Inferior parietal cortex (tissue), 1 donor: ENCODE measurements at regions not wholly inside any gene's neighbourhood (a gene's known extent, or its start where the extent isn't known, plus 50 kb on each side); places are given as distances from the start of the nearest gene placed in this dataset.

Experiments
- DNase-seq: peaks from one replicate; pipeline ENCODE4 v3.0.0-alpha.2; 2016; ENCODE audit errors: extremely low spot score

- no peak for DNase-seq
These were observed 277.2 kb downstream of the EIPR1 start for GRCh38 chr2:3100386-3100785.

DNA sequence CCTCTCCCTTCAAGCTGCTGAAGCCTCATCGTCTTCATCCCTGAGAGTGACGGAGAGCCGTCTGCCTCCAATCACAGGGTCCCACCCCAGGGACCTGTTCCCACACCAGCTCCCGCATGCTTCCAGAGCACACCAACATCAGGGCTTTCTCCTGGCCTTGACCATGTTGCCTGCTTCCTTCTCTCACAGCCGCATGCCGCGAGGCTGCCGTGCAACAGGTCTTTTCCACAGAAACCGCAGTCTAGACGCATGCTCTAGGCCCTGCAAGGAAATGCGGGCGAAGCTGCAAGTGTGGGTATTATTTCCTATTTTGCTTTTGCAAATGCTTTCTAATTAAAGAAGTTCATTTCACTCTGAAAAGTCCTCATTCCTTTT, 277.8 kb downstream of the EIPR1 start:
- no peak for DNase-seq

- no peak for DNase-seq
These were observed 278.3 kb downstream of the EIPR1 start for GRCh38 chr2:3099145-3099859.

- DNase-seq, result no peak
These were observed 279.4 kb downstream of the EIPR1 start for GRCh38 chr2:3098231-3098630.

GRCh38 chr2:3097804-3098203, 279.8 kb downstream of the EIPR1 start:
- no peak for DNase-seq

- DNase-seq, result no peak
These were observed 282.3 kb downstream of the EIPR1 start for GRCh38 chr2:3094999-3095958.

DNA sequence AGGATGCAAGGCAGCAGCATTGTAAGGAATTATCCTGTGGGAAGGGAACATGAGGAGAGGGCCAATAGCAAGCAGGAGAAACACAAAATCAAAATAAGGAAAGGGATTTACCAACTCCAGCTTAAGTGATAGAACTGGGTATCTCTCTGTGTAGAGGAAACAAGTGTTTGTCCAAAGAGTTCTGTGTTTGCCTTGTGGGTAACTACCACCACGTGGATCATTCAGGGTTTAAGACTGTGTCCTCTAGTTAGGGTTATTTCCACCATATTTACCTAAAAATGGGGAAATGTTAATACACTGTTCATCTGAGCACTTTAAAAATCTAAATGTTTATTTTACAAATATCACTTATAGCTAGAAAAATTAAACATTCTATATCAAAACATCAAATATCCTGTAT, 283.3 kb downstream of the EIPR1 start:
- no peak for DNase-seq

DNA sequence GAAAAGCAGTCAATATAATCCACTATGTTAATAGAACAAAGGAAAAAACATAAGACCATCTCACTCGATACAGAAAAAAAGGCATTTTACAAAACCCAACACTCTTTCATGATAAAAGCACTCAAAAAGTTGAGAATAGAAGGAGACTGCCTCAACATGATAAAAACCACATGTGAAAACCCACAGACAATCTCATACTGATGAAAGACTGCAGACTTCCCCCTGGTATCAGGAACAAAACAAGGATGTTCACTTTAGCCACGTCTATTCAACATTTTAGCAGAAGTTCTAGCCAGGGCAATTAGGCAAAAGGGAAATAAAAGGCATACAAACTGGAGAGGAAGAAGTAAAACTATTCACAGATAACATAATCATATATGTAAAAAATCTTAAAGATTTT, 285.9 kb downstream of the EIPR1 start:
- DNase-seq, result no peak

DNA sequence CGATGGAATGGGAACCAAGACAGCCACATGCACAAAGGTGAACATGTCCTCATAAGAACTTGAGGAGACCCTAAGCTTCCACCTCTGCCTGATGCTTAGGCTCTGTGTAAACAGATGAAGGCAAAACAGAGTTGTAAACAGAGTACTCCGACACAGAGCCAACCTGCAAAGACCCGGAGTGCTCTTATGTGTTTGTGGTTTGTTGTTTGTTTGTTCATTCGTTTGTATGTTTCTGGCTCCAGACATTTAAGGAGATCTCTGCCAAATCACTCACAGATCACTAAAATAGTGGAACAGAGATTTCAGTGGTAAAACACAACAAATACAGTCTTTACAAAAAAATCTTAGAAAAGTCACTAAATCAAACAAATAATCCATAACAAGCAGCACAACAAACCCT, 294.9 kb downstream of the EIPR1 start:
- DNase-seq, result no peak

DNA sequence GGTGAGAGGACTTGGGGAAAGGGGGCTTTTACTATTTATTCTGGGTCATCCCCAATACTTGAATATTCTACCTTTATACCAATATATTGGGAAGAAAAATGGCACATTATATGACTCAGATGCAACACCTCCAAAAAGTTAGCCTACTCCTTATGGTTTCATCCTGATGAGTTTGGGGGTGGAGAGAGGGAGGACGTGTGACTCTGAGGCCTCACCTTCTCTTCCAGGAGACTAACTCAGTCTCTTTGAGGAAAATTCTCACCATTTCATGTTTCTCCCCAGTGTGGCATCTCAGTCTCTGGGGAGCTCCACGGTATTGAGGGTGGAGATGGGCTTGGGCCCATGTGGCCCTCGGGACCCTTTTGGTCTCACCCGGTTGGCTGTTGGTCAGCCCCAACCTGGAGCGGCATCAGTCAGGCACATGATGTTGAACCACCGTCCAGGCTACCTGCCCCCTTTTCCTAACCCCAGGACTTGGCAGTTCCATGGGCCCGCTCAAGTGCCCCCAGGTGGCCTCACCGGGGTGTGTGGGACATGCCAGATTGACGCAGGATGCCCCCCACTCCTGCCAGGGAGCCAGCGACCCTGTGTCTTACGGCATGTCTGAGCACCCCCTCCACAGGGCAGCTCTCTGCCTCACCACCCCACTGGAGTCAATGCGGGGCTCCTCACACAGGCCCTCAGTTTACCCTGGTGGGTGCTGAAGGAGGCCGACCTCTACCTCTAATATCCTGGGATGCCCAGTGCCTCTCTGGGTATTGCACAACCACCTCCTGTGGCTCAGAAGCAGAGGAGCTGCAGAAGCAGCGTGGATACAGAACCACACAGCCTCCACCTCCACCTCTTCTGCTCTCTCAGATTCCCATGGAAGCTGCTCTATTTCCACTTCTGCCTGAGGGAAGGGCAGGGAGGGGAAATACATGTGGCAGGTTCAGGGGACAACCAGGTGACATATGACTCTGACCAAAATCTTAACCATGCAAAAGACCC, 297.4 kb downstream of the EIPR1 start:
- DNase-seq, result no peak

- no peak for DNase-seq
These were observed 298.2 kb downstream of the EIPR1 start for GRCh38 chr2:3079466-3079865.

DNA sequence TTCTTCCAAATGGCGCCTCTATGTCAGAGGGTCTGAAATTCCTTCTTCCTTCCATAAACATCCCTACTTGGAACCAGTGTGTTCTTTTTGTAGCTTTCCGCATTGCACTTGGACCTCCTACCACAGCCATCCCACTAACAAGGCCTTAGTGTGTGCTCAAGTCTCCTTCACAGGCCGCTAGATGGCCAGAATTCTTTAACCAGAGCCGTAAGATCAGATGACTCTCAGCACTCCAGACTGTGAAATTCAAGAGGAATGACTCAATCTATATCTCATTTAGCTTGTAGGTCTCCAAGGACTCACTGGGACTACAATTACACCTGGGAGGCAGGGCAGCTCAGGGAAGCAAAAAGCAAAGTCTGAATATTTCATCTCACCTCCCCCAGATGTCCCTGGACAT, 298.9 kb downstream of the EIPR1 start:
- DNase-seq, result no peak

GRCh38 chr2:3076848-3077642, 300.6 kb downstream of the EIPR1 start:
- no peak for DNase-seq

- DNase-seq, result no peak
These were observed 301.7 kb downstream of the EIPR1 start for GRCh38 chr2:3075991-3076340.

- no peak for DNase-seq
These were observed 302.2 kb downstream of the EIPR1 start for GRCh38 chr2:3075316-3075990.

DNA sequence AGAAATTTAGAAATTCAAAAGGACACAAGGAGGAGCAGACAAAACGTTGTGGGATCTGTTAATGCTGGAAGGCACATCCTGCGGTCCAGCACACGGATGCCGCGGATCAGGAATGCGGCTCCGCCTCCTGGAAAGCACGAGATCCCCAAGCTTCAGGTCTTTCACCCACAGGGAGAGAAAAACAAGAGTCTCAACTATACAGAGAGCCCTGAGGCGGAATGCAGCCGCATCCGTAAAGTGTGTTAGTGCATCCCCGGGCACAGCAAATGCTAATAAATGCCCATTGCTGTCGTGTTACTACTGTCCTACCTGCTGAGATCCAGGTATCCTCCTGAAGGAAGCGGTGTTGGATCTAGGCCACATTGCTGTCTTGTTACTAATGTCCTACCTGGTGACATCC, 303.9 kb downstream of the EIPR1 start:
- DNase-seq, result no peak

DNA sequence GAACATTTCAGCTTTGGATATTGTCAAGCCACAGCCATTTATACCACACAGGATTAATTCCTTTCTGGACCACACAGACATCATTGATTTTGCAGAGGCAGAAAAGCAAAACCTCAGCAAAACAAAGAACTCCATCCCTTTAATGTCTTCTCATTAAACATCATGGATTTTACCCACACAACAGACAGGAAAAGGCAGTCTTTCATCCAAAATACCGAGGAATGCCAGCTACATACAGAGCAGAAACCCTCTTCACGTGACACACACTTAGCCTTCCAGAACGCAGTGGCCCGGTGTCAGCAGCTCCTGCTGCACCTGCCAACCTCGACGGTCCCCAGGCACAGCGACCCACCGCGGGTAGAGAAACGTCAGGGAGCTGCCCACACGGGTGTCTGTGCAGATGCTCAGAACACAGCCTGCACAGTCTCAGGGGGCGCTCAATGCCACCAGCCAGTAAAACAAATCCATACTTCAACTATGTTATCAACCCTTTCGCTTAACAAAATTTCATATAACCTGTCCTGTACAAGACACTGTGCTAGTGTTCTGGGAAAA, 304.5 kb downstream of the EIPR1 start:
- peak; percentile 9 for DNase-seq

DNA sequence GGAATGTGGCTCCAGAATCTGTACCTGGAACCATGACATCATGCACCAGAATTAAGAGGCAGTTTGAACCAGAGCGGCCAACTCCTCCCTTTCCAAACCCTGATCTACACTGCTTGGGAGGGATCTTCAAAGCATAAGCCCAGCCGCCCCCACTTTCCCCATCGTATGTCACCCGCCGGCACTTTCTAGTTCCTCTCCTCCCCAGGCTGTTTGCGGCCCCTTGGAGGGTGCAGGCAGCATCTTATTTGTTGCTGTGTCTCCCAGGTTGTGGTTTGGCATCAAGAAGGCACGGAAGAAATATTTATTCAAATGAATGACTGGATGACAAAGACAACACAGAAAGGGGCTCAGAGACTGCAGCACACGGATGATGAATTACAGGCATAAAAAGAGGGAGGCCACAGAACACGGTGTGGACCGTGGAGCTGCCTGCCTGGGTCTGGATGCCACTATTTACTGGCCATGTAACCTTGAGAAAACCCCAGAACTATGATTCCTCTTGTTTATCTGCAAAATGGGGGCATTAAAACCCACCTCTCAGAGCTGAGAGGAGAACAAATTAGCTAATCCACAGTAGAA, 305.8 kb downstream of the EIPR1 start:
- no peak for DNase-seq

GRCh38 chr2:3066831-3067230, 310.8 kb downstream of the EIPR1 start:
- no peak for DNase-seq

DNA sequence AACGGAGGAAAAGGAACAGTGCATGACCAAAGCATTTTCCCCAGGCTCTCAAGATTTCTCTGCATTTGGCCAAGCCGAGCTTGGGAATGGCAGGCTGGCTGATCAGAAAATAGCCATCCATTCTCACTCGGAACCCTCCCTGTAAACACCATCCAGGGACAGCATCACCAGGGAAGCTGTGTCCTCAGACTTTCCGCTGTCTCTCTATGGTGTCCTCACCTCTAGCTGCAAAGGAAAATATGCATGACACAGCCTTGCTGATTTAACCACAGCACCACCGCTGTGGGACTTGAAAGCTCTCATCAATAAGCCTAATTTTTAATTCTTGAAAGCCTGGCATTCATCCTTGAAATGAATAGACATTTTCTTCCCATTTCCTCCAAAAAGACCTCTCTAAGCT, 311.7 kb downstream of the EIPR1 start:
- no peak for DNase-seq
